K562 (cell line): ENCODE measurements at regions not wholly inside any gene's neighbourhood (a gene's known extent, or its start where the extent isn't known, plus 50 kb on each side); places are given as distances from the start of the nearest gene placed in this dataset.

Experiments
- ATAC-seq: fragments of 200-7000 bp; cut with Tn5 transposase; 3 replicates; pipeline ENCODE4 v1.9.1; 2020; ENCODE audit warnings: moderate library complexity
- BruUV-seq: library from RNA; stranded (reverse); fragments of 400-500 nt; replicated peaks from 2 replicates; lab custom pipeline; 2021; lab: Mats Ljungman, UMichigan
- CTCF ChIA-PET: fragments of 300-600 bp; formaldehyde crosslinking; extraction: SDS; loops from one replicate; lab custom pipeline; 2021; ENCODE audit warnings: low intra/inter-chr PET ratio; lab: Yijun Ruan, JAX
- POLR2A ChIA-PET: fragments of 300-600, 350-650 bp; sonication (Branson Sonifier 250); formaldehyde crosslinking; extraction: SDS; loops from one replicate; lab custom pipeline; 2021; ENCODE audit warnings: antibody characterized with exemption, inconsistent platforms; lab: Yijun Ruan, JAX
- DNase-seq, 4 experiments: peaks; one replicate each; pipeline versions ENCODE4 v3.0.0 to v3.0.0-alpha.2; 2011 to 2018; ENCODE audit warnings: low spot score in 3 of 4, mixed read lengths in 3 of 4; ENCODE audit errors: extremely low read depth in 1 of 4
- FAIRE-seq: peaks from 2 replicates; lab custom pipeline; 2011; peaks lifted over from hg19 to GRCh38; lab: Jason Lieb, UNC
- H2AFZ ChIP-seq: 2 replicates; pipeline ENCODE4 v1.6.0; 2011; ENCODE audit warnings: low read depth, low read length, control low read depth, inconsistent platforms
- H3K27ac ChIP-seq: fragments of 200-600 bp; 3 replicates; pipeline ENCODE4 v1.8.0; 2011; ENCODE audit warnings: low read depth, mild to moderate bottlenecking, control low read depth, inconsistent platforms, low read length, moderate library complexity, mixed read lengths; ENCODE audit errors: extremely low read depth
- H3K27me3 ChIP-seq, 2 experiments: fragments of 300-600 bp in 1 of 2; 2 replicates in 1 of 2; 3 replicates in 1 of 2; pipeline versions ENCODE4 v1.6.0 to v1.8.0; 2011; ENCODE audit warnings: inconsistent platforms in 2 of 2, low read length in 2 of 2, mild to moderate bottlenecking in 1 of 2, mixed read lengths in 1 of 2, moderate library complexity in 1 of 2; ENCODE audit not compliant: control insufficient read depth in 2 of 2, insufficient read depth in 2 of 2
- H3K36me3 ChIP-seq: fragments of 300-600 bp; 3 replicates; pipeline ENCODE4 v1.8.0; 2011; ENCODE audit warnings: mild to moderate bottlenecking, low read length, inconsistent platforms; ENCODE audit not compliant: control insufficient read depth, insufficient read depth
- H3K4me1 ChIP-seq, 2 experiments: fragments of 200-600 bp in 1 of 2; replicated peaks in 1 of 2; 2 replicates in 1 of 2; 3 replicates in 1 of 2; pipeline versions ENCODE4 v1.5.1 to v1.8.0; 2011; ENCODE audit warnings: inconsistent platforms in 2 of 2, low read length in 2 of 2, mild to moderate bottlenecking in 1 of 2, mixed read lengths in 1 of 2, moderate library complexity in 1 of 2; ENCODE audit not compliant: control insufficient read depth in 2 of 2, insufficient read depth in 2 of 2
- H3K4me2 ChIP-seq: 2 replicates; pipeline ENCODE4 v1.6.1; 2011; ENCODE audit warnings: low read length, control low read depth, inconsistent platforms, mixed read lengths; ENCODE audit not compliant: insufficient read depth
- H3K4me3 ChIP-seq: fragments of 200-600 bp; sonication (generic), shearing (Covaris generic); 2 replicates; pipeline ENCODE4 v1.5.1; 2016; ENCODE audit warnings: control low read depth, inconsistent platforms
- H3K79me2 ChIP-seq: fragments of 200-600 bp; 3 replicates; pipeline ENCODE4 v1.8.0; 2011; ENCODE audit warnings: low read length, inconsistent platforms; ENCODE audit not compliant: control insufficient read depth, insufficient read depth
- H3K9ac ChIP-seq, 2 experiments: 2 replicates each; pipeline versions ENCODE4 v1.6.0 to v1.6.1; 2011; ENCODE audit warnings: low read depth in 2 of 2, low read length in 2 of 2, control low read depth in 1 of 2, inconsistent platforms in 1 of 2, mild to moderate bottlenecking in 1 of 2, mixed read lengths in 1 of 2; ENCODE audit not compliant: insufficient read depth in 1 of 2
- H3K9me1 ChIP-seq: one replicate; pipeline ENCODE4 v1.6.0; 2011; ENCODE audit warnings: inconsistent platforms, mild to moderate bottlenecking, low read length, moderate library complexity; ENCODE audit not compliant: control insufficient read depth, insufficient read depth
- H3K9me3 ChIP-seq: replicated peaks from 2 replicates; pipeline ENCODE4 v1.5.1; 2011; ENCODE audit warnings: low read depth, low read length, inconsistent platforms; ENCODE audit not compliant: control insufficient read depth, insufficient read depth
- H4K20me1 ChIP-seq: replicated peaks from 2 replicates; pipeline ENCODE4 v1.6.1; 2011; ENCODE audit warnings: low read length, inconsistent platforms, mixed read lengths; ENCODE audit not compliant: control insufficient read depth, insufficient read depth
- BDP1 ChIP-seq: IDR thresholded peaks from 3 replicates; pipeline ENCODE4 v1.6.1; 2011; ENCODE audit not compliant: insufficient read length, insufficient read depth
- GTF3C2 ChIP-seq: IDR thresholded peaks from 3 replicates; pipeline ENCODE4 v1.6.1; 2011; ENCODE audit warnings: borderline replicate concordance, mild to moderate bottlenecking, moderate library complexity; ENCODE audit not compliant: insufficient read length; ENCODE audit errors: extremely low read depth
- HMBOX1 ChIP-seq: sonication (generic); IDR thresholded peaks from 2 replicates; pipeline ENCODE4 v1.6.1; 2016
- MCM3 ChIP-seq: fragments of 450-650 bp; IDR thresholded peaks from 2 replicates; pipeline ENCODE4 v1.6.1; 2016
- NFIX ChIP-seq: fragments of 250-450 bp; sonication (Bioruptor Pico); IDR thresholded peaks from 2 replicates; pipeline ENCODE4 v1.4.0; 2020; ENCODE audit warnings: low read depth, mild to moderate bottlenecking, moderate library complexity
- YY1 ChIP-seq, 3 experiments: IDR thresholded peaks; 2 replicates each; pipeline ENCODE4 v1.6.1; 2011; ENCODE audit warnings: low read length in 2 of 3, mild to moderate bottlenecking in 2 of 3, moderate library complexity in 2 of 3, borderline replicate concordance in 1 of 3, control low read depth in 1 of 3, low read depth in 1 of 3; ENCODE audit not compliant: insufficient read depth in 3 of 3, insufficient replicate concordance in 2 of 3, control insufficient read depth in 1 of 3, insufficient read length in 1 of 3; ENCODE audit errors: extremely low read depth in 1 of 3
- ZFP30 ChIP-seq: fragments of 250-450 bp; sonication (Bioruptor Pico); IDR thresholded peaks from 2 replicates; pipeline ENCODE4 v1.8.0; 2022; ENCODE audit warnings: moderate library complexity, mild to moderate bottlenecking, inconsistent platforms, borderline replicate concordance
- ZNF717 ChIP-seq: fragments of 250-450 bp; sonication (Bioruptor Pico); IDR thresholded peaks from 2 replicates; pipeline ENCODE4 v1.5.0; 2021
- WGBS: fragments of 100-300 bp; shearing (Covaris generic); methylation state at CpG from one replicate; pipeline ENCODE4 v1.1.6; 2016; ENCODE audit warnings: low coverage, mixed read lengths; ENCODE audit not compliant: insufficient coverage; ENCODE audit errors: missing lambda C conversion rate; 5-methylcytosine and 5-hydroxymethylcytosine counted together
- in situ Hi-C: fragments of 300-500 bp; cut with MboI; formaldehyde crosslinking; loops from 4 replicates; pipeline ENCODE4 v1.15.0; 2018; ENCODE audit warnings: inconsistent platforms, mixed read lengths
- intact Hi-C: fragments of 100-400 bp; cut with micrococcal nuclease; formaldehyde crosslinking; loops from 2 replicates; pipeline ENCODE4 v1.14.2; 2022

DNA sequence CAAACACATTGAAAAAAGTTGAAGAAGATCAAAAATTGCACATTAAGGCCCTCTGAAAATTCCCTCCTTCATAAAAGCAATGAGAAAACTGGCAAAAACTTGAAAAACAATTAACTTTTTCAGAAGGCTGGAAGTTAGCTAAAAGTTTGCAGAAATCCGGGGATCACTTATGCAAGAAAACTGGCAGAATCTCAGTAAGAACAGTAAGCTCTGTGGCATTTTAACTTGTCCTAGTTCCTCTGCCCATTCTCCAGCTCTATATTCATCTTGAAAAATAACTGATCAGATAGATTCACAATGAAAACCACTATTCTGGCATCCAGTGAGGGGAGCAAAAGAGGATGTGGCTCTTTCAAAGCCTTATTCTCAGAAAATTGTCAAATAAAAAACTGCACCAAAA lies 566.8 kb downstream of the NTRK3 start (continued):
- TF ChIP-seq HMBOX1: no peak
- TF ChIP-seq, all 486 proteins: peak for 0

GRCh38 chr15:87687523-87687870 lies 569.0 kb downstream of the NTRK3 start:
- no peaks in the 10 kb centered on the region for H3K27me3 ChIP-seq
- H3K36me3 ChIP-seq: peaks cover 22% of the 10 kb centered on the region; the same call in 2 of the 3 replicates
- no TSS peak for BruUV-seq
- no peak for FAIRE-seq
- WGBS: 52% methylated on average over 3 of the region's 7 CpGs
- H3K4me2 ChIP-seq: no peak overlapping the region
- peaks cover 0 to 39% of the 10 kb centered on the region in 2 experiments; a peak in 3 of 5 replicates for H3K4me1 ChIP-seq
- no peak for DNase-seq
- ChIA-PET CTCF (no interaction called here), POLR2A (no interaction called here)
- H2AFZ ChIP-seq: no peak overlapping the region
- no peak for ATAC-seq
- H4K20me1 ChIP-seq: peaks cover 3% of the 10 kb centered on the region
- intact Hi-C loops (no loop called here), in situ Hi-C loops (no loop called here)
- H3K4me3 ChIP-seq: no peak overlapping the region
- H3K79me2 ChIP-seq: peaks cover 88% of the 10 kb centered on the region
- no peak overlapping the region for H3K9ac ChIP-seq
- H3K27ac ChIP-seq: no peak overlapping the region
- TF ChIP-seq ZNF717 (CRISPR knock-in tag) (no peak), NFIX (CRISPR knock-in tag) (no peak), GTF3C2 (no peak), YY1 (IDR thresholded peaks at IDR 0.05; ENCODE audit: borderline replicate concordance in 1 of 3, control insufficient read depth in 1 of 3, extremely low read depth in 1 of 3, insufficient read depth in 3 of 3, insufficient read length in 1 of 3, insufficient replicate concordance in 2 of 3, low read depth in 1 of 3, low read length in 2 of 3) (no peak), ZFP30 (CRISPR knock-in tag) (no peak), MCM3 (no peak), BDP1 (no peak)
- H3K9me1 ChIP-seq: no peaks in the 10 kb centered on the region
- H3K9me3 ChIP-seq: no peaks in the 10 kb centered on the region
